HFF-Myc (cell line): ENCODE measurements at regions not wholly inside any gene's neighbourhood (a gene's known extent, or its start where the extent isn't known, plus 50 kb on each side); places are given as distances from the start of the nearest gene placed in this dataset.
A peak's percentile ranks its signal among the peaks of the same experiment; 100 is the strongest.

Experiments used
- DNase-seq: peaks from one replicate; pipeline ENCODE4 v3.0.0-alpha.2; 2011; ENCODE audit warnings: low read depth; ENCODE audit errors: extremely low read depth
- H3K4me3 ChIP-seq: replicated peaks from 2 replicates; pipeline ENCODE4 v1.5.1; 2011; ENCODE audit warnings: low read depth, mild to moderate bottlenecking, control low read depth, low read length
- CTCF ChIP-seq: IDR thresholded peaks from 2 replicates; pipeline ENCODE4 v1.5.1; 2012; ENCODE audit warnings: mild to moderate bottlenecking, low read depth, low read length, control low read depth; ENCODE audit errors: missing control alignments

- no peak overlapping the region for H3K4me3 ChIP-seq
- no peak for DNase-seq
- TF ChIP-seq CTCF: no peak
These were observed 226.5 kb upstream of the CITED2 start for GRCh38 chr6:139600919-139601475.

GRCh38 chr6:139600343-139600742 is 225.9 kb upstream of the CITED2 start:
- no peak for TF ChIP-seq CTCF
- no peak for DNase-seq
- no peak overlapping the region for H3K4me3 ChIP-seq

GRCh38 chr6:139597771-139598755 is 223.6 kb upstream of the CITED2 start:
- H3K4me3 ChIP-seq: no peak overlapping the region
- no peak for TF ChIP-seq CTCF
- DNase-seq: peak; percentile 88

GRCh38 chr6:139597087-139597763 is 222.8 kb upstream of the CITED2 start:
- TF ChIP-seq CTCF: no peak
- H3K4me3 ChIP-seq: no peak overlapping the region
- DNase-seq: no peak

- no peak overlapping the region for H3K4me3 ChIP-seq
- DNase-seq: no peak
- no peak for TF ChIP-seq CTCF
These were observed 220.7 kb upstream of the CITED2 start for GRCh38 chr6:139595183-139595582.

GRCh38 chr6:139594333-139594965 is 220.0 kb upstream of the CITED2 start:
- no peak for TF ChIP-seq CTCF
- no peak for DNase-seq
- no peak overlapping the region for H3K4me3 ChIP-seq
